Ishikawa (cell line): ENCODE measurements at regions not wholly inside any gene's neighbourhood (a gene's known extent, or its start where the extent isn't known, plus 50 kb on each side); places are given as distances from the start of the nearest gene placed in this dataset.

Source experiments
- CEBPB ChIP-seq: IDR thresholded peaks from 2 replicates; pipeline ENCODE4 v1.6.1; 2012
- CREB1 ChIP-seq: IDR thresholded peaks from 2 replicates; pipeline ENCODE4 v1.6.1; 2012; ENCODE audit warnings: low read depth
- EGR1 ChIP-seq: IDR thresholded peaks from 2 replicates; pipeline ENCODE4 v1.6.1; 2012
- EP300 ChIP-seq: IDR thresholded peaks from 2 replicates; pipeline ENCODE4 v1.6.1; 2012; ENCODE audit warnings: borderline replicate concordance
- FOXM1 ChIP-seq: IDR thresholded peaks from 2 replicates; pipeline ENCODE4 v1.6.1; 2012; ENCODE audit warnings: low read depth, borderline replicate concordance
- NFIC ChIP-seq: IDR thresholded peaks from 2 replicates; pipeline ENCODE4 v1.6.1; 2012
- RAD21 ChIP-seq: IDR thresholded peaks from 2 replicates; pipeline ENCODE4 v1.6.1; 2012; ENCODE audit warnings: low read depth
- TAF1 ChIP-seq: IDR thresholded peaks from 2 replicates; pipeline ENCODE4 v1.6.1; 2012; ENCODE audit warnings: low read depth, mild to moderate bottlenecking
- TCF12 ChIP-seq: IDR thresholded peaks from 2 replicates; pipeline ENCODE4 v1.6.1; 2012; ENCODE audit warnings: low read depth
- TEAD4 ChIP-seq: IDR thresholded peaks from 2 replicates; pipeline ENCODE4 v1.6.1; 2012
- YY1 ChIP-seq: IDR thresholded peaks from 2 replicates; pipeline ENCODE4 v1.6.1; 2012; ENCODE audit warnings: low read depth
- ZBTB7A ChIP-seq: IDR thresholded peaks from 2 replicates; pipeline ENCODE4 v1.6.1; 2012; ENCODE audit warnings: low read depth
- TF ChIP-seq, protein P1 (sequence below): IDR thresholded peaks from 2 replicates; pipeline ENCODE4 v1.6.1; 2012
- TF ChIP-seq, protein P2 (sequence below): IDR thresholded peaks from 2 replicates; pipeline ENCODE4 v1.6.1; 2012; ENCODE audit warnings: low read depth, mild to moderate bottlenecking
- TF ChIP-seq, protein P3 (sequence below): IDR thresholded peaks from 2 replicates; pipeline ENCODE4 v1.6.1; 2012

DNA sequence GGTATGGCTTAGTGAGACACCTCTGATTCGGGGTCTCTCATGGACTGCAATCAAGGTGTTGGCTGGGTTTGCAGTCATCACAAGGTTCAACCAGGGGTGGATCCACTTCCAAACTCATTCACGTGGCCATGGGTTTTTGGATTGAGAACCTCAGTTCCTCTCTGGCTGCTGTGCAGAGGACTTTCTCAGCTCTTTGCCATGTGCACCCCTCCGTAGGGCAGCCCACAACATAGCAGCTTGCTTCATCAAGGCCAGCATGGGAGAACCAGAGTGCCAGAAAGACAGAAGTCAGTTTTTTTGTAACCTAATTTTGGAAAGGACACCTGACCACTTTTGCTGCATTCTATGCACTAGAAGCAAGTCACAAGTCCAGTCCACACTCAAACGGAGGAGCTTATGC is 154.9 kb downstream of the PJA1 start:
- TF ChIP-seq CEBPB (no peak), TAF1 (no peak), NFIC (no peak), ZBTB7A (no peak), RAD21 (no peak), YY1 (no peak), FOXM1 (no peak), EP300 (no peak), CREB1 (no peak), TCF12 (no peak), TEAD4 (no peak), EGR1 (no peak)
- TF ChIP-seq, protein P1, sequence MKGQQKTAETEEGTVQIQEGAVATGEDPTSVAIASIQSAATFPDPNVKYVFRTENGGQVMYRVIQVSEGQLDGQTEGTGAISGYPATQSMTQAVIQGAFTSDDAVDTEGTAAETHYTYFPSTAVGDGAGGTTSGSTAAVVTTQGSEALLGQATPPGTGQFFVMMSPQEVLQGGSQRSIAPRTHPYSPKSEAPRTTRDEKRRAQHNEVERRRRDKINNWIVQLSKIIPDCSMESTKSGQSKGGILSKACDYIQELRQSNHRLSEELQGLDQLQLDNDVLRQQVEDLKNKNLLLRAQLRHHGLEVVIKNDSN = no peak
- TF ChIP-seq, protein P2, sequence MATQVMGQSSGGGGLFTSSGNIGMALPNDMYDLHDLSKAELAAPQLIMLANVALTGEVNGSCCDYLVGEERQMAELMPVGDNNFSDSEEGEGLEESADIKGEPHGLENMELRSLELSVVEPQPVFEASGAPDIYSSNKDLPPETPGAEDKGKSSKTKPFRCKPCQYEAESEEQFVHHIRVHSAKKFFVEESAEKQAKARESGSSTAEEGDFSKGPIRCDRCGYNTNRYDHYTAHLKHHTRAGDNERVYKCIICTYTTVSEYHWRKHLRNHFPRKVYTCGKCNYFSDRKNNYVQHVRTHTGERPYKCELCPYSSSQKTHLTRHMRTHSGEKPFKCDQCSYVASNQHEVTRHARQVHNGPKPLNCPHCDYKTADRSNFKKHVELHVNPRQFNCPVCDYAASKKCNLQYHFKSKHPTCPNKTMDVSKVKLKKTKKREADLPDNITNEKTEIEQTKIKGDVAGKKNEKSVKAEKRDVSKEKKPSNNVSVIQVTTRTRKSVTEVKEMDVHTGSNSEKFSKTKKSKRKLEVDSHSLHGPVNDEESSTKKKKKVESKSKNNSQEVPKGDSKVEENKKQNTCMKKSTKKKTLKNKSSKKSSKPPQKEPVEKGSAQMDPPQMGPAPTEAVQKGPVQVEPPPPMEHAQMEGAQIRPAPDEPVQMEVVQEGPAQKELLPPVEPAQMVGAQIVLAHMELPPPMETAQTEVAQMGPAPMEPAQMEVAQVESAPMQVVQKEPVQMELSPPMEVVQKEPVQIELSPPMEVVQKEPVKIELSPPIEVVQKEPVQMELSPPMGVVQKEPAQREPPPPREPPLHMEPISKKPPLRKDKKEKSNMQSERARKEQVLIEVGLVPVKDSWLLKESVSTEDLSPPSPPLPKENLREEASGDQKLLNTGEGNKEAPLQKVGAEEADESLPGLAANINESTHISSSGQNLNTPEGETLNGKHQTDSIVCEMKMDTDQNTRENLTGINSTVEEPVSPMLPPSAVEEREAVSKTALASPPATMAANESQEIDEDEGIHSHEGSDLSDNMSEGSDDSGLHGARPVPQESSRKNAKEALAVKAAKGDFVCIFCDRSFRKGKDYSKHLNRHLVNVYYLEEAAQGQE = no peak
- TF ChIP-seq, protein P3, sequence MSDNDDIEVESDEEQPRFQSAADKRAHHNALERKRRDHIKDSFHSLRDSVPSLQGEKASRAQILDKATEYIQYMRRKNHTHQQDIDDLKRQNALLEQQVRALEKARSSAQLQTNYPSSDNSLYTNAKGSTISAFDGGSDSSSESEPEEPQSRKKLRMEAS = no peak

DNA sequence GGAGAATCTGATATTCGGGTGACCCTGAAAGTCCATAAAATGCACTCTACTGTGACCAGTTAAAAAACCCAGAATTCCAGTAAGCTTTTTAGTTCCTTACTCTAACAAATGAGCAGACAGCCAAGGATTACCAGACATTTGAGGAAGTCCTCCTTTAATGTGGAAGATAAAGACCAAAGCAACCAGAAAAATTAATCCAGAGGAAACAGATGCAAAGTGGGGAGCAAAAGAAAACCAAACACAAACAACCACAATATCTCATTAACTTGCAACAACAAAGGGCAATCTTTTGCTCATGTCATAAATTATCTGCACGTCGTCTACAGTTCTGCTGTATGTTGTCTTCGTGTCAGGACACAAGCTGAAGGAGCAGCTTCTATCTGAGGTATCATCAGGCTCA is 164.4 kb downstream of the PJA1 start:
- no peak for TF ChIP-seq CEBPB
- TF ChIP-seq EP300 = no peak
- no peak for TF ChIP-seq TEAD4
- TF ChIP-seq ZBTB7A = no peak
- TF ChIP-seq CREB1 = no peak
- no peak for TF ChIP-seq TCF12
- no peak for TF ChIP-seq RAD21
- TF ChIP-seq, protein P1 = no peak
- TF ChIP-seq EGR1 = no peak
- TF ChIP-seq, protein P3 = no peak
- TF ChIP-seq FOXM1 = no peak
- TF ChIP-seq YY1 = no peak
- TF ChIP-seq TAF1 = no peak
- TF ChIP-seq, protein P2 = no peak

DNA sequence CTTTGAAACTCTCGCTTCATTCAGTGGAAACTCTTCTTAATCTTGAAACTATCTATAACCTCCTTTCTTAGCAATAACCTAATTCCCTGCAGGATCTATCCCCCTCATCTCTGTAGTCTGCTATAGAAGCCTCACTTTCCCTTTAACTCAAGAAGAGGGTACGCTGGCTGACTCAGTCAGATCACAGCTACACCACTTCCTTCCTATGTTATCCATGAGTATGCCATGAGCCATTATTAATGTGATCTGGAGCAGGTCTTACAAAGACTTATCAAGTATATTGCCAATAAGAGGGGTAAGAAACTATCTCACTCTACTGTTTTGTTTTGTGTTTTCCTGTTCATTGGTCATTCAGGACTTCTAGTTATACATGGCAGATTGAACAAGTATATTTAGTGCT is 165.3 kb downstream of the PJA1 start:
- TF ChIP-seq FOXM1 = no peak
- TF ChIP-seq EP300 = no peak
- no peak for TF ChIP-seq YY1
- TF ChIP-seq TEAD4 = no peak
- TF ChIP-seq TAF1 = no peak
- TF ChIP-seq NFIC = no peak
- no peak for TF ChIP-seq EGR1
- no peak for TF ChIP-seq ZBTB7A
- TF ChIP-seq CEBPB = no peak
- TF ChIP-seq TCF12 = no peak
- TF ChIP-seq, protein P2 = no peak
- TF ChIP-seq, protein P1 = no peak
- TF ChIP-seq, protein P3 = no peak

DNA sequence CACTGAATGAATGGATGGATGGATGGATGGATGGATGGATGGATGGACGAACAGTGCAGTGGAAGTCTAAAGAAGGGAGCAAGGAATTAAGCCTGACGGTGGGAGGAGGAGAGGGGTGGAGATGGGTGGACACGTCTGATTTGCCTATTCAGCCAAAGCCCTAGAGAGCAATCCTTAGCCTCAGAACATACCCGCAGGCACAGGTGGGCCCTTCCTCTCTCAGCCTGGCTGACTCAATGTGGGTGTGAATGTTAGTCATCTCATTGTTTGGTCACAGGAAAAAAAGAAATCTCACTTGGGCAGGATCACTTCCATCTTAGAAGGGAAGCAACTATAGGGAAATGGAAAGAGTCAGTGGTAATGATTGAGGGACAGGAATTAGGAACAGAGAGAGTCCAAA is 165.9 kb downstream of the PJA1 start:
- TF ChIP-seq FOXM1 = no peak

DNA sequence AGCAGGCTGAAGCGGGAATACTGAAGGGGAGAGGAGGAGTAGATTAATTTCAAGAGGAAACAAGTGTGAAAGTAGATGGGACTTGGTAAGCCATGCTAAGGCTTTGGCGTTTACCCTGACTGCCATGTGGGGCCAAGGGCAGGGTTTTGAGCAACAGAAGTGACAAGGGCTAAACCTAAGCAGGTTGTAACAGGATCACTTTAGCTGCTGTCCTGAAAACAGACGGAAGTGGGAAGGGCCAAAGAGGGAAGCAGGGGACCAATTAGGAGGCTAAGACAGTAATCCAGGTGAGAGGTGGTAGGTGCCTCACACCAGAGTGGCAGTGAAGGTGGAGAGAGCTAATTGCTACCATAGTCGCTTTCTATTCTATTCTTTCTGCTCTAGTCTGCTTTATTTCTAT is 166.5 kb downstream of the PJA1 start:
- TF ChIP-seq YY1 (no peak), EP300 (no peak), CREB1 (no peak), ZBTB7A (no peak), TCF12 (no peak), FOXM1 (no peak), RAD21 (no peak), CEBPB (no peak)
- TF ChIP-seq, protein P2 = no peak
- TF ChIP-seq, protein P3 = no peak
